ENCODE measurements at regions not wholly inside any gene's neighbourhood (a gene's known extent, or its start where the extent isn't known, plus 50 kb on each side); places are given as distances from the start of the nearest gene placed in this dataset.

DNA sequence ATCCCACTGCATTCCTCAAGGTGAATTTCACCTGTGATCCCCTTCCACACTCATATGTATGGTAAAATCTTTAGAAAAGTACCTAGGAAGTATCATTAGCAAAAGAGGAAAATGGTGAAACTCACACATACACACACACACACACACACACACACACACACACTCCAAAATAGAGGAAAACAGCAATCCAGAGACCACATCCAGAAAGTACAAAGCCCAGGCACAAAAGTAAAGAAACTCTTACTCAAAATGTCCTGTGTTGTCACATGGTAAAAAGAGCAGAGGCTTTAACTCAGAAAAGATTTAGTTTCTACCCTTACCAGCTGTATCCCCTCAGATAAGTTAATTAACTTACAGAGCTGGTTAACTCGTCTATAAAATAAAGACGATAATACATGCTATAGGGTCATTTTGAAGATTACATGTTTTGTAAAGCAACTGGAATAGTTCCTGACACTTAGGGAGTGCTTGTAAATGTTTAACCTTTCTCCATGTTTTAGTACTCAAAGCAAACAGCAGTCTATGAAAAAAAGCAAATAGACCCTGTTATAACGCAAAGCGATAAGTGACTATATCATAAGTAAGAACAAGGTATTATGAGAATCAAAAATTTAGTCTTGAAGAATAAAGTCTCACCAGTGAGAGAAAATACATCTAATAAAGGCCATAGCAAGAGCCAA, 360.0 kb upstream of the LRATD1 start:
- DNase-seq (ENCODE audit: low spot score) = no peak

DNA sequence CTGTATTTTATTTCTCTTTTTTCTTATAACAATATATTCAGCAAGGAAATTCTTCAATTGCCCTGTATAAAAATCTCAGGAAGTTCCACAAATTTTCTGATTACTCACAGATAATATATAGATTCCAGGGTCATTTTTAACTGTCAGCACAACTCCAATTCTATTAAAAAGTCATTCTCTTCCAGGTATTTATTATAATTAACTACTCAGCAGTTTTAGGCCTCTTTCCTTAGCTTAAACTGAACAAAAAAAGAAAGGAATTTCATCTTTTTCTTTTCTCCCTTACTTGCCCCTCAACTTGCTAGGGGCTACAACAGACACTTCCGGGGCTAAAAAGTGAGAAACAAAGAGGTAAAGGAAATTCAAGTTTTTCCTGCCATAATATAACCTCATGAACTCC, 358.9 kb upstream of the LRATD1 start:
- no peak for DNase-seq (ENCODE audit: low spot score)

DNA sequence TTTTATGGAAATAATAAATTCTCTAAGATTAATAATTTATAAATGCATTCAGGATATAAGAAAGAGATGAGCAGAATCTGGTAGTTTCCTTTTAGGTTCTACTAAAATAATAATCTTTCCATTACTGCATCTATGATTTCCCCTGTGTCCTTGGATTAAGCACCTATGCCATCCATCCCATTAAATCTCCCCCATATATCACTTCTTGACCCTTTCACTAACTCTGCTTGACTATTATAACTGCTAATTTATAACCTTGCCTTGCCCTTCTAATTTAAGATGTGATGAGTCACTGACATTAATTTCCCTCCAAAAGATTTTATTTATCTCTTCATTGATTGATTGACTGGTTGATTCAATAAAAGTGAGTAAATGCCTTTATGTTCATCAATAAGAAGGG, 348.3 kb upstream of the LRATD1 start:
- DNase-seq (ENCODE audit: low spot score) = no peak

- no peak for DNase-seq (ENCODE audit: low spot score)
These were observed 346.7 kb upstream of the LRATD1 start for GRCh38 chr2:14285812-14286211.

DNA sequence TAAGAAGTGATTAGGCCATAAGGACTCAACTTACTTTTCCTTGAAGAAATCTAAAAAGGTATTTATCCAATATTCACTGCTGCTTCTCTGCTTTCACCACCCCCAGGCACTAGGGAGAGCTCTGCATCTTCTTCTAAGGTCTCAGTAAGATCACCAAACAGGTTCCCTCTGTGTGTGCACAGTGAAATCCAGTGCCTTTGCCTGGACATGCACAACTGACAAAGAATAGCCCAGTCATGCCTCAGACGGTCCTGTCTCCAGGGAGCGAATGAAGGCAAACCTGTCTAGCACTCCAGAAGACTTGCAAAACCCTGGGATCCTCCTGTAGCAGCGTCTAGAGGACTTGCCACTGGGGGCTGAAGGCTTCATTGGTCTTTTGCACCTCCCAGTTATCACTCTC, 344.5 kb upstream of the LRATD1 start:
- no peak for DNase-seq (ENCODE audit: low spot score)

GRCh38 chr2:14292964-14293363, 339.6 kb upstream of the LRATD1 start:
- no peak for DNase-seq (ENCODE audit: low spot score)

DNA sequence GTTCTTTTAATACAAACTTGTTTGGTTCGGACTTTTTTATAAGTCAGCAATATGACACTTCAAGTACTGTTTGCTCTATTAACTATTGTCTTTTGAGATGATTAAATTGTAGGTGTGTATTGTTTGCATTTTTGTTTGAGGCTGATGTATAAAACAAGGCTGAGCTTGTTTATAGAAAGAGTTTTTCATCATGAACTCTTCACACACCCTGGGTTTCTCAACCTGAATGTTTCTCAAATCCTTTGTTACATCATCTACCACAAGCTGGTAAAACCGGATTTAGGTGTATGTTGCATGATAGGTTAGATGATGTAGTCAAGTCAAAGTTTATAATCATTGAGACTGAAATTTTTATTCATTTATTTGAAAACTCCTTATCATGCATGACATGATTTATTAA, 335.2 kb upstream of the LRATD1 start:
- DNase-seq (ENCODE audit: low spot score) = no peak

DNA sequence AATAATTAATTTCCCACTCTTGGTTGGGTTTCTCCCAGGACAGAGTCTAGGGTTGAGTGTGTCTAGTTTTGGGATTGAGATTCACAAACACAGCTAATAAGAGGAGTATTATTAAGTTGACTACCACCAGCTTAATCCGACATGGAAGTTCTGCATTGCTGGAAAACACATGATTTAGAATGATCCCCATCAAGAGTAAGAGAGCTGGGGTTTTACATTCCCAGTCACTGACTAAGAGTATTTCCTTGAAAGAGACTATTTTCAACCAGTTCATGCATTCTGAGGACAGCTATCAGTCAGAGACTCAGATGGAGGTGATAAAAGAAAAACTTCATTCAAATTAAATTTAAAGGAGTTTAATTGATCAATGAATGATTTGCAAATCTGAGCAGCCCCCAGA, 334.6 kb upstream of the LRATD1 start:
- DNase-seq (ENCODE audit: low spot score) = no peak

- no peak for DNase-seq (ENCODE audit: low spot score)
These were observed 331.2 kb upstream of the LRATD1 start for GRCh38 chr2:14301331-14301730.

- DNase-seq (ENCODE audit: low spot score) = no peak
These were observed 329.0 kb upstream of the LRATD1 start for GRCh38 chr2:14303366-14304115.

- DNase-seq (ENCODE audit: low spot score) = no peak
These were observed 328.2 kb upstream of the LRATD1 start for GRCh38 chr2:14304326-14304725.

DNA sequence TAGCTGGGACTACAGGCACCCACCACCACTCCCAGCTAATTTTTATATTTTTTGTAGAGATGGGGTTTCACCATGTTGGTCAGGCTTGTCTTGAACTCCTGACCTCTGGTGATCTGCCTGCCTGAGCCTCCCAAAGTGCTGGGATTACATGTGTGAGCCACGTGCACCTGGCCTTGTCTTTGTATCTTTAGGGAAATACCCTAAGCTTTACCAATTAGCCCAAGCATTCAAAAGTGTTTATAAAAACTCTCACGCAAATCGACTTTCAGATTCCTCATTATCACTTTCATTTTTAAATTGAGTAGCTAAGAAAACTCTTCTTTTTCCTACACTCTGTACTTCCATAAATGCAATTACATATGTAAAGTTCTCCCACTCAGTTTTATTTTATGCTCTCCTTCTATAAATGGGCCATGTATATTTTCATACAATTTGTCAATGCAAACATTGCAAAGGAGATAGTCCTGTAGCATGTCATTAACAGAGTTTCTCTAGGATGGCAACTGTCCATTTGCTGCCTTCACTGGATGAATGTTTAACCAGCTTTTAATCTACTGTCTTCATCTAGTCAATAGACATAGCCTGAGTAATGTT, 326.2 kb upstream of the LRATD1 start:
- DNase-seq (ENCODE audit: low spot score) = no peak

DNA sequence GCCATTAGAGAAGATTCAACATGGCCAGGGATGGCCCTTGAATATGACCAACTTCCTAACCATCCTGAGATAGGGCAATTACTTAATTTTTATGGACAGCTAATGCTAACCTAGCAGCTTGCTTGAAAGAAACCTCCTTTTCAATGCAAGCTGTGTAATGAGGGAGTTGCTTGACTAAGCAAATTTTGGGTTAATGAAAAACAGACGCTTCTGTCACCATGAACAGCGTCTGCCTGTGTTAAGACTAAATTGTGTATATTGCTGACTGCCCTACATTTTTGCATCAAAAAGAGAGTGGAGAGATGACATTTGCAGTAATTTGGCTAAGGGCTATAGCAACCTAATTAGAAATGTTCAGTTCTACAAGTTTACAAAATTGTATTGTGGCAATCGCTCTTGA, 319.2 kb upstream of the LRATD1 start:
- no peak for DNase-seq (ENCODE audit: low spot score)

DNA sequence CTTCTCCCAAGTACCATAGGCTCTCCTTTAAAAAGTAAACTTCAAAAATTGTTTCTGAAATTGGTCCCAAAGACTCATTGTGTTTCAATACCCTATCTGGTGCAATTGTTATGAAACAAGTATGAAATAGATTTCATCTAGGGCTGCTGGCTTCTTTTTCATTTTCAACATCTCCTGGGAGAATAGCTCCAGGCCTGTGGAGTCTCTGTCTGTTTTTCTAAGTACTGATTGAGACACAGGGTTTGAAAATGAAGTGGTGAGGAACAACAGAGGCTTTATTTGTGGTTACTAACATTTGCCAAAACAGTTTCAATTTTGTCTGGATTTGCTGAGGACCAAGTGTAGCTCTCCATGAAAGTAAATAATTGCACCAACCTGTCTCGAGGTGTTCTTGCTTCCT, 315.9 kb upstream of the LRATD1 start:
- no peak for DNase-seq (ENCODE audit: low spot score)

DNA sequence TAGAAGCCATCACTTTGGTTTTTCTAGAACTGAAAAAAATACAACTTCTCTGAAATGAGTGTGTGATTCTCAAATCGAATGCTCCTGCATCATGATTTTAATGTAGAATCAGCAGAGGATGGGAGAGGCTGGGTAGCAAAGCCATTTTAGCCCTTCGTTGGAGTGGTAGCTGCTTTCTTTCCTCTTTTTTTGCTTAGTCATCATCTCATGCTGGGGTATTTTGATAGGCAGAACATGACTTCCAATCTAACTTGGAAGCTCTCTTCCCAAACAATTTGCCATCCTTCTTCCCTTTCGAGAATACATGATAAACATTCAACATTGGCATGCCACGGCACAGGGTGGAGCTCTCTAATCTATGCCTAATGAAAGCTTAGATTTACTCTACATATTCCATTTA, 311.2 kb upstream of the LRATD1 start:
- DNase-seq (ENCODE audit: low spot score) = no peak

GRCh38 chr2:14322306-14322705, 310.2 kb upstream of the LRATD1 start:
- DNase-seq (ENCODE audit: low spot score) = no peak

DNA sequence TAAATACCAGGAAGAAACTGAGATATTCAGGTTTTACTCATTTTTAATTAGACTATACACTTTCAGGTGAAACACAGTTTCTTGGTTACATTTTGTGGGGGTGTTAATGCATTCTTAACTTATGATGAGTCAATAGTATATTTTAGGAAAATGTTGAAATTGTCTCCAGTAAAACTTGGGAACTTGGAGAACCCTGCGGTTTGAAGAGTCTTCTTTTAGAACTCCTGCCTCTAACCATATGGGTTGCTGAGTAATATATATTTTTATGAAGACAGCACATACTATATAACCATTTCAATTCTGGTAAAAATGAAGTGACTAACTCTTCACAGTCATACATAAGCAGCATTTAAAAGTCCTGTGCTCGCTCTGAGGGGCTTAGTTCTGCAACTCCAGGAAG, 308.2 kb upstream of the LRATD1 start:
- no peak for DNase-seq (ENCODE audit: low spot score)

DNA sequence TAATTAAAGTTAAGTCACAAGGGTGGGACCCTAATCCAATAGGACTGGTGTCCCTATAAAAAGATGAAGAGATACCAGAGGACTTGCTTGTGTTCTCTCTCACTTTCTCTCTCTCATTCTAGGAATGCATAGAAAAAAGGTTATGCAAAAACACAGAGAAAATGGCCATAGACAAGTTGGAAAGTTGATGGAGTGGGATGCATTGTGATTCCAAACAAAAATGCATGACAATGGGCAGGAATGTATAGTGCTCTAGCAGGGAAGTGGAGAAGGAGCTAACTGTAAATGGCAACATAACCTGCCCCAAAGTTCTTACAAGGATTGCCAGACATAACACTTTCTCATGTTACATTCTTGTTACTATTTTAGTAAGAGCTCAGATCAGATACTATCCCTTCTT, 301.6 kb upstream of the LRATD1 start:
- DNase-seq (ENCODE audit: low spot score) = no peak

DNA sequence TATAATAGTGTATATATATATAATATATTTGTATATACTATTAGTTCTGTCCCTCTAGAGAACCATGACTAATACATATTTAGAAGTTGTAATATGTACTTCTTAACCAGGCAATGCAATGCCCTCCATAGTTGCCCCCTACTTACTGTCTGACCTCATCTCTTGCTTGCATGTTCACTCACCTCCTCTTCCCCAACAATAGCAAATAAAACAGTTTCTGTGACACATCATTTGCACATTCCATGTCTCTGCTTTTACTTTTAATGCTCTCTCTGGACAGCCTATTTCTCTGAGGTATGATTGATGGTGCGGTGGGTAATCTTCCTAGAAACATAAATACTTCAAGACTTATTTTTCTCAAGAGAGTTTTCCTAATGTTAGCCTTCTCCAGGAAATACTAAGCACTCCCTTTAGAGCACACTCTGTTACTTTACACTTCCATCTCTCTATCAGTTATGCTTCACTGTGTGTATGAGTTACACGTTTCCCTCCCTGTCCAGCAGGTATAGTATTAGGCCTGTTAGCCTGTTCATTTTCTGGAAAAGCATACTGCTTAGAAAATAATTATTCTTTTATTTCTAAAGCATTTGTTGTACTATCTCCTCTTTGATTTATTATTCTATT, 295.6 kb upstream of the LRATD1 start:
- DNase-seq (ENCODE audit: low spot score) = no peak

GRCh38 chr2:14340703-14341102, 291.8 kb upstream of the LRATD1 start:
- no peak for DNase-seq (ENCODE audit: low spot score)

GRCh38 chr2:14342313-14342712, 290.2 kb upstream of the LRATD1 start:
- no peak for DNase-seq (ENCODE audit: low spot score)

DNA sequence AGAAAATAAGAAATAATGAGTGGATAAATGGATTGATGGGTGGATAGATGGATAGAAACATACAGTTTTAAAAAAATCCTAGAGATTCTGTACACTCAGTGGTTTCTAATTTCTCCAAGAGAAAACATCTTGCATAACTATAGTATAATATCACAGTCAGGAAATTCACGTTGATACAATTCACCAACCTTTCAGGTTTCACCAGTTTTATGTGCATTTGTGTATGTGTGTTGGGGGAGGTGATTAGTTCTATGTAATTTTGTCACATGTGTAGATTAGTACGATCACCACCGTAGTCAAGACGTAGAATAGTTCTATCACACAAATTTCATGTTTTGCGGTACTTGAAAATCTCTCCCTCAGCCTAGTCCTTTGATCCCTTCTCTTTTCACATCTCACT, 288.2 kb upstream of the LRATD1 start:
- no peak for DNase-seq (ENCODE audit: low spot score)

DNA sequence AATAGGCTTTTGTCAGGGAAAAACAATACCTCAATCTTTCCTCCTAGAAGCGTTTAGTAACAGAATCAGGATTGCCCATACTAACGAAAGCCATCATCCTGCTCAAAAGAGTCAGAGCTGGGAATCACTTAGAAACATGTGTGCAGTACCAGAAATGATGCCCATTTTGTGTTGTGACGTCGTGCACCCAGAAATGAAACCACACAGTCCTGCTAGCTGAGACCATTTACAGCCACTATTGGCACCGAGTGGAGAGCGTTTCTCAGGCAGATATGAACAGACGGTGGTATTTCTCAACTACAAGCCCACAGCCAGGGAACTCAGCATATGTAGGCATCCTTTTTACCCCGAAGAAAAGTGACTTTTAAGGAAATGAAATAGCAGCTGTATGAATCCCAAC, 284.3 kb upstream of the LRATD1 start:
- DNase-seq (ENCODE audit: low spot score) = no peak
